ENCODE measurements at regions not wholly inside any gene's neighbourhood (a gene's known extent, or its start where the extent isn't known, plus 50 kb on each side); places are given as distances from the start of the nearest gene placed in this dataset.

GRCh38 chr15:67953299-67953698, 100.8 kb upstream of the PIAS1 start:
- ChIA-PET POLR2A (ENCODE audit: low non-redundant PET) (no interaction called here), CTCF (no interaction called here)
- no peak for DNase-seq (ENCODE audit: low spot score)
- no peak overlapping the region for H3K27ac ChIP-seq
- TF ChIP-seq, protein P1, sequence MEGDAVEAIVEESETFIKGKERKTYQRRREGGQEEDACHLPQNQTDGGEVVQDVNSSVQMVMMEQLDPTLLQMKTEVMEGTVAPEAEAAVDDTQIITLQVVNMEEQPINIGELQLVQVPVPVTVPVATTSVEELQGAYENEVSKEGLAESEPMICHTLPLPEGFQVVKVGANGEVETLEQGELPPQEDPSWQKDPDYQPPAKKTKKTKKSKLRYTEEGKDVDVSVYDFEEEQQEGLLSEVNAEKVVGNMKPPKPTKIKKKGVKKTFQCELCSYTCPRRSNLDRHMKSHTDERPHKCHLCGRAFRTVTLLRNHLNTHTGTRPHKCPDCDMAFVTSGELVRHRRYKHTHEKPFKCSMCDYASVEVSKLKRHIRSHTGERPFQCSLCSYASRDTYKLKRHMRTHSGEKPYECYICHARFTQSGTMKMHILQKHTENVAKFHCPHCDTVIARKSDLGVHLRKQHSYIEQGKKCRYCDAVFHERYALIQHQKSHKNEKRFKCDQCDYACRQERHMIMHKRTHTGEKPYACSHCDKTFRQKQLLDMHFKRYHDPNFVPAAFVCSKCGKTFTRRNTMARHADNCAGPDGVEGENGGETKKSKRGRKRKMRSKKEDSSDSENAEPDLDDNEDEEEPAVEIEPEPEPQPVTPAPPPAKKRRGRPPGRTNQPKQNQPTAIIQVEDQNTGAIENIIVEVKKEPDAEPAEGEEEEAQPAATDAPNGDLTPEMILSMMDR (conservative IDR thresholded peaks at IDR 0.05; ENCODE audit: low read depth), result no peak

DNA sequence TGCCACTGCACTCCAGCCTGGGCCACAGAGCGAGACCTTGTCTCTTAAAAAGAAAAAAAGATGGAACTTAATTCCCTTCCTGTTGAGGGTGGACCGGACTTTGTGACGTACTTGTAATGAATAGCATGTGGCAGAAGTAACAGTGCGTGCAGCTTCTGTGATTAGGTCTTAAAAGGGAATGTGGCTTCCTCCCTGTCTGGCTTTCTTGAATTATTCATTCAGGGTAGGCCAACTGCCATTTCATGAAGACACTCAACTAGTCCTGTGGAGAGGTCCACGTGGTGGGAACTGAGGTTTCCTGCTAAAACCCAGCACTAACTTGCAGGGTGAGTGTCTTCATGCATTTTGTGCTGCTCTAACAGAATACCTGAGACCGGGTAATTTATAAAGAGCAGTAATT, 98.9 kb upstream of the PIAS1 start:
- ChIA-PET CTCF (no interaction called here), POLR2A (ENCODE audit: low non-redundant PET) (no interaction called here)
- no peak for DNase-seq (ENCODE audit: low spot score)
- H3K27ac ChIP-seq, result peak overlapping the region; percentile 68
- TF ChIP-seq, protein P1 (conservative IDR thresholded peaks at IDR 0.05; ENCODE audit: low read depth), result no peak

DNA sequence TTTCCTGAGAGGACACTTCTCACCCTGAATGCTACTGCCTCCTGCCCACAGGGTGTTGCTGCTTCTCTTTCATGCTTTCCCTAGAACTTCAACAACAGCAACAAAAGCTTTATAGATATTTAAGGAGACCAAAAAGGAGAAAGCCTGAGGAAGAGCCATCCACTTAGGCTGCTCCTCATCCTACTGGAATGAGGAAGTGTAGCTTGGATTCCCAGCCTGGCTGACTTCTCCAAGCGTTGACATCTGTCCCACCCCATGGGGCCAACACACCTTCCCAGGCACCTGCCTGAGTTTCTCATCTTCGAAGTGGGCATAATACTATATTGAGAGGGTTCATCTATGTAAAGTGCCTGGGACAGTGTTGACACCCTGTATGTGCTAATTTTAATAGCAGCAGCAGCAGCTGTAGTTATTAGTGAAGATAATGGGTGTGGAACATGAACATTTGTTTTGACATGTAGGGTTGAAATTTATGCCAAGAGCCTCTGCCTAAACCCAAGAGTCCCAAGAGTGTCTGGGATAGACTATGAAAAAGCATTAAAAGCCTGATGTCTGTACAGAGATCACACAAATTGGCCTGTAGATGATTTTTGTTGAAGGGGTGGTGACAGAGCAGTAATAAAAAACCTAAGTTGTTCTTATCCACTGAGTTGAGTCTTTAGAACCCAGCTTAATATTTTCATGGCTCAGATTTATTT, 96.5 kb upstream of the PIAS1 start:
- ChIA-PET POLR2A (ENCODE audit: low non-redundant PET) (no interaction called here), CTCF (no interaction called here)
- TF ChIP-seq, protein P1 (conservative IDR thresholded peaks at IDR 0.05; ENCODE audit: low read depth), result no peak
- H3K27ac ChIP-seq, result peak overlapping the region; percentile 59
- no peak for DNase-seq (ENCODE audit: low spot score)

- DNase-seq (ENCODE audit: low spot score), result peak; percentile 26
- TF ChIP-seq, protein P1 (conservative IDR thresholded peaks at IDR 0.05; ENCODE audit: low read depth), result no peak
- H3K27ac ChIP-seq, result peak overlapping the region; percentile 40
- ChIA-PET POLR2A (ENCODE audit: low non-redundant PET) (interaction anchor here (0.6 kb wide), 1 partner anchor 45 kb away, joined by 3 read pairs; no protein-coding TSS in a partner anchor), CTCF (no interaction called here)
Observed at GRCh38 chr15:67967871-67968431, 86.2 kb upstream of the PIAS1 start.

DNA sequence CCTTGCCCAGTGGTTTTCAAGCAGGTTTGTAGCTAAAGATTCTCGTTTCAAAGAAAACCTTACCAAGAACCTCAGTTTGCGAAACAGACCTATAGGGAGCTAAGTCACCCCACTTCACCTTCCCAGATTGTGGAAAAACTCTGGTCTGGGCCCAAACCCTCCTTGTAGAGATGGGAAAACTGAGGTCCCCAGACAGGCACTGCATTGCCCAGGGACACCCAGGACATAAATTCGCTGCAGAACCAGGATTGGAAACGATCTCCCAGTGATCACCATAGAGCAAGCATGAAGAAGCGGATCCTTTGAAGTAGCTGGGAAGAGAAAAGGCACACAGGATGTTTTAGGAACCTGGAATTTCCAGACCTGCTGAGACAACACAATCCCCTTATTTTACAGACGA, 85.6 kb upstream of the PIAS1 start:
- TF ChIP-seq, protein P1 (conservative IDR thresholded peaks at IDR 0.05; ENCODE audit: low read depth), result no peak
- CTCF ChIA-PET, result no interaction called here
- peak overlapping the region; percentile 40; the same call in 1 of the 2 replicates for H3K27ac ChIP-seq
- no peak for DNase-seq (ENCODE audit: low spot score)
- POLR2A ChIA-PET (ENCODE audit: low non-redundant PET), result interaction anchor here (0.6 kb wide), 1 partner anchor 44 kb away, joined by 3 read pairs; no protein-coding TSS in a partner anchor

GRCh38 chr15:67968966-67969365, 85.1 kb upstream of the PIAS1 start:
- POLR2A ChIA-PET (ENCODE audit: low non-redundant PET), result no interaction called here
- CTCF ChIA-PET, result no interaction called here

More at GRCh38 chr15:67968966-67969365, 85.1 kb upstream of the PIAS1 start:
- H3K27ac ChIP-seq, result no peak overlapping the region
- DNase-seq (ENCODE audit: low spot score), result no peak
- TF ChIP-seq, protein P1 (conservative IDR thresholded peaks at IDR 0.05; ENCODE audit: low read depth), result no peak

All from RWPE1 (cell line).